Muscle of arm (tissue), 1 donor: ENCODE measurements at regions not wholly inside any gene's neighbourhood (a gene's known extent, or its start where the extent isn't known, plus 50 kb on each side); places are given as distances from the start of the nearest gene placed in this dataset.

ENCODE experiments used
- DNase-seq: peaks from one replicate; pipeline ENCODE4 v3.0.0-alpha.2; 2013

DNA sequence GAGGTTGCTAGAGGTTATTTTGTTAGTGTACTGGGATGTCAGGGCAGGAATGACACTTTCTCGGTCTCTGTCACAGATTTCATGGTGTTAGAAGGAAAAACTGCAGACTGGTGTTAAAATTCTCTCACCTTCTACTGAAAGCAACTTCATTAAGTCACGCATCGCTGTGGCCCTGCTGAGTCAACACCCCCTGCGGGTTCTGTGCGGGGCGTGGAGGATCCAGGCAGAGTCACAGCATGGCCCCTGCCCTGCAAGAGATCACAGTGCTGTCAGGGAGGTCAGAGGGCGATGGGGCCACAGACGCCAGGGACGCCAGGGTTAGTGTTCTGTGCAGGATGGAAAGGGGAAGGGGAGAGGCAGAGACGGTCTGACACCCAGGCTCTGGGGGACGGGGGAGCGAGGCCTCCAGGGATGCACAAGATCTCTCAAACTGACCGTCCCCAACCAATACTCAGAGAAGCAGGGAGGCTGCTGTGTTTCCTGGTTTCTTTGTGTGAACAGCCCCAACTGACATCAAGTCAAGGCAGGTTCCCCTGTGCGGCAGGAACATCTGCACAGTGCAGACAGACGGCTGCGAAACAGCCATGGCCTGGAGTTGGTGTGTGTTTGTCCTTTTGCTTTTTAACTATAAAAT, 354.9 kb upstream of the SALL3 start:
- no peak for DNase-seq

DNA sequence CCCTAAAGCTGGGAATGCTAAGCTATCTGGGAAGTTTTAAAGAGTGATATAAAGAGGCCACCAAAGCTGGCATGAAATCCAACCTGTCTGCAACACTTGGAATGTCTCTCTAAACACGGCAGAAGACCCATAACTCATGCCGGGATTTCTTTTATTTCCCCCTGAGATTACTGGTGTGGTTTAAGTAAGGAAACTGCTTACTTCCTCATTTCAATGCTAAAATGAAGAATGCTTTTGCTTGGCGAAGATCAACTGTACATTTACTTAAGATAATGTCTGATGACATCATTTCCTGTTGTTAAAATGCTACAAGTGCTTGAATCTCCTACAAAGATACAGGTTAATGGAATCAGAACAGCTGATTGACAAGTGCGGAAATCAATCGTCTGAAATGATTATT, 353.8 kb upstream of the SALL3 start:
- DNase-seq: no peak

DNA sequence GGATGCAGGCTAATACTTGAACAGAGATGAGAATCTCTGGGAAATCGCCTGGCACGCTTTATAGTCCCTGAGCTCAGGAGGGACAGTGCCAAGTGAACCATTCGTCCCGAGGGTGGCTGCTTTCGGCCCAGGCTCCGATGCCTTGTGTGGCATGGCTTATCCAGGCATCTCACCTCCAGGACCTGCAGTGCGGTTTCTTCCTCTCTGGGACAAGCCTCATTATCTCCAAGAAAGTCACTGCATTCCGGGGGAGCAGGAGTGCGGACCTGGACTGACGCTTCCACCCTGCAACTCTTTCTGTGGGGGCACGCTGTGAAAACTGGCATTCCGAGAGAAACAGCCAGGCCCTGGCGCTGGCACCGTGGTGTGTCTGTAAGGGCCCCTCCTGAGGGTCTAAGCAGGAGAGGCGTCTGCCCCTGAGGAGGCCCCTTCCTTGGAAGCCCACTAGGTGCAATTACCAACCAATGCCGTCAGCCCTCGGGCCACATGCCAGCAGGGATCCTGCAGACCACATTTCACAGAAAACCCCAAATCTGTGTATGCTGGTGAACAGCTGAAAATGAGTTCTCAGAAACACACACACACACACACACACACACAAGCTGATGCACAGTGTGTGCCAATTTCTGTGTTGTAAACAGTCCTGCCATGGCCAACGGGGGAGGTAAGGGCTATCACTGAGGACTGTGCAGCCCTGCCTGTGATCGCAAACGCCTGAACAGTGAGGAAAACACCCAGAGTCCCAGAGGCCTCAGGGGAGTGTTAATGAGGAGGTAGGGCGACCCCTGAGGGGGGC, 351.9 kb upstream of the SALL3 start:
- DNase-seq: no peak

DNA sequence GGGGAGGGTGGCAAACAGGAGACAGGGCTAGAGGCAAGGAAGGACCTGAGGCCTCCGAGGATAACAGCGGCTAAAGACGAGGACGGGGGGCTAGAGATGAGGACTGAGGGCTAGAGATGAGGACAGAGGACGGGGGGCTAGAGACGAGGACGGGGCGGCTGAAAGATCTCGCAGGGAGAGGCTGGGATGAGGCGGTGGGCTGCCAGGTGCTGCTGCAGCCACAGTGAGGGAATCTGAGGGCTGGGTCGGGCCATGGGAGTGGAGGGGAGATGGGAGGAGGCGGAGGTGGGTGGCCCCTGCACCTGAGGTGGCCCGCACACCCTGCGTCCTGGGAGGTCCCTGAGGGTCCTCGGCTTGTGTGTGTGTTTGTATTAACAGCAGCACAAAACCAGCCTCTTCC, 350.2 kb upstream of the SALL3 start:
- no peak for DNase-seq

DNA sequence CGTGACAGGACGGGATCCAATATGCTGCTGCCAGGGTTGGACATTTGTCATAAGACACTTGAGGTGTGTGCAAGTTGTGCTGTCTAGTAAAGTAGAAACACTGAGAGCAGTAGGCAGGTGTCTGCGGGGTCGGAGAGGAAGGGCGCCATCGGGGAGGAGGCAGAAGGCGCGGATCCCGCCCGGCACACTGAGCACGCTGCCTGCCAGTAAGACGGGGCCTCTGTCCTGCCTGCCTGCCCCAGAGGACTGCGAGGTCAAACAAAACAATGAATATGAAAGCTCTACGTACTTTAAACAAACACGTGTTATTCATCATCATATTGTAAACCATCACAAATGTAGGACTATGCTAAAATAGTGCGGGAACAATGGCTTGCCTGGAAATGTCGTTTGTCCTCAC, 349.3 kb upstream of the SALL3 start:
- DNase-seq: no peak

DNA sequence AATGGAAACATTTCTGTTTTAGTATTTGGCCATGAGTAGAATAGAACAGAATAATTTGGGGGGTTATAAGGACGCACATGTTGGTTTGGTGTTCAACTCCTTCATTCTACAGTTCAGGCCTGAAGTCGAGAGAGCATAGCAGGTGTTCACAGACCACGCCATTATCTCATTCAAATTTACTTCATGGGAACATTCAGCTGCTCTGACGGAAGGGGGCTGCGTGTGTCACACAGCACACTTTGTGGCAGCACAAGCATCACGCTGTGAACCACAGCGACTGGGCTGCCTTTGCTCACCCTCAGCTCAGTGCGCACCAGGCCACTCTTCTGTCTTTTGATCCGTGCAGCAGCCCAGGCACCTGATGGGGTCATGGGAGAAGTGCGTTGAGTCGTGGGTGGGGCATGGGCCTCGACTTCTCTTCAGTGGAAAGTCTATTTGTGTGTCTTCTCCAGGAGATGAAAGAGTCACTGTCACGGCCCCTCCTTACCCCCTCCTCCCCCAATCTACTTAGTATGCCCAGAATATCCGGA, 348.6 kb upstream of the SALL3 start:
- no peak for DNase-seq

DNA sequence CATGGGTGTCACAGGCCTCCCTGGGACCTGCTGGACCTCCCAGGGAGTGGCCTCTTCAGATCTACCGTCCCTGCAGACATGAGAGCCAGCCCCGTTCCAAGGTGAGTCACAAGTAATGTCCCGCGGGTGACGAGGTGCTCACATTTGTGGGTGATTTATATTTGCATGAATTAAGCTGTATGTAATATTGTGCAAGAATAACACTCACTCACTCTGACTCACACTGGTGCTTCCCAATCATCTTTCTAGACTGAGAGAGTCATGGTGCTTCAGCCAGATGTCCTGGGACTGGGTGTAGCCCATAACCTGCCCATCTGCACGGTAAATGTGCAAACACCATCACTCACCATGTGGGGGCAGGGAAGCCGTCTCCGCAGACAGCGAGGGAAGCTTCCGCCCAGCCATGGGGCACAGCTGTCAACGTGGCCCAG, 347.5 kb upstream of the SALL3 start:
- DNase-seq: no peak

DNA sequence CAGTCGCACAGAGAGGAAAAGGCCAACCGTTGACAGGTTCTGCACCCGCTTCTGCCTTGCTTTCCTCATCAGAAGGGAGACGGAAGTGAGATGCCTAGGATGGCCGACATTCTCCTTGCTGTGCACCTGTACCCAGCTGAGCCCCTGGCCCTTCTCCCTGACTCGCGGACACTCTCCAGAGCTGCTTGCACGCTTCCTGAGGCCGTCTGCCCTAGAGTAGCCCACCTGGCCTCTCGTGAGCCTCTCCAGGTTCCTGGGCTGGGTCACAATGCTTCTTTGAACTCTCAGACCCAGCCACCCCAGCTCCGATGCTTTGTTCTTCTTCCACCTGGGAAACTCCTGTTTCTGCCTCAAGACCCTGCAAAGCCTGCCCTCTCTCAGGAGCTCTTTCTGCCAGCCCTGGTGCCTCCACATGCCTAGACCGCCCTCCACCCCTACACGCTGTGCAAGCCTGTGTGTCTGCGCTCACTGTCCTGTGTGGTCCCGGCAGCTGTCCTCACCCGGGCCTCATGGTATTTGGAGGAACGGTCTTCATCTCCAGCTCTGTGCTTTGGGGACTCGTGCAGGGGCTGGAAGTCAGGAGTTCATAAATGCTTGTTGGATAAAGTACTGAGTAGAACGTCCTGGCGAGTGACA, 345.4 kb upstream of the SALL3 start:
- DNase-seq: no peak

DNA sequence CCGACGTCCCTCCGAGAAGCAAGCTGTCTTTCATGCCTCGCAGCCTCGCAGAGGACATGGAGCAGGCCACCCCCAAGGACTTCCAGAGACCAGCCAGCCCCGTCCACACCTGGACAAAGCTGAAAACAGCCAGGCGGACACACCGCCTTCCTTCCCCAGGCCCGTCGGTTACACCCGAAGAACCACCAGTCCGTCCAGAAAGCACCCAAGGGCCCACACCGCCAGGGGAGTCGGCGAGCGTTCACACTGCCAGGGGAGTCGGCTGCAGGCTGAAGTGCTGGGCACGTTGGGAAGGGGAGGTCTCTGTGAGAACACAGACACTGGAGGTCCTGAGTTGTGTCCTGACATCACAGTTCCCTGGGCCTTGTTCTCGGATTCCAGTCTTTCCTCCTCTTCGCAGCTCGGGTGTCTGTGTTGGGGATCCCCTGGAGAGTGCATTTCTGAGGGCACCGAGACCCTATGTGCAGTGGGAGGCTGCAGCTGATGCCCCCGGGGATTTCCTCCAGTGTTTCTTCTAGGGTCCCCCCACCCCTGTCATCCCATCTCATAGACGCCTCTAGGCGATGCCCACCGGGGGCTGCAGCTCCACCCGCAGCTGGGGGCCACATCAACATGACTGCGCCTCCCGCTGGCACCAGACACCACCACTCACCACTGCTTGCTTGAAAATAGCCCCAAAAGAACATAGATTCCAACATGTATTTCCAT, 344.4 kb upstream of the SALL3 start:
- no peak for DNase-seq

DNA sequence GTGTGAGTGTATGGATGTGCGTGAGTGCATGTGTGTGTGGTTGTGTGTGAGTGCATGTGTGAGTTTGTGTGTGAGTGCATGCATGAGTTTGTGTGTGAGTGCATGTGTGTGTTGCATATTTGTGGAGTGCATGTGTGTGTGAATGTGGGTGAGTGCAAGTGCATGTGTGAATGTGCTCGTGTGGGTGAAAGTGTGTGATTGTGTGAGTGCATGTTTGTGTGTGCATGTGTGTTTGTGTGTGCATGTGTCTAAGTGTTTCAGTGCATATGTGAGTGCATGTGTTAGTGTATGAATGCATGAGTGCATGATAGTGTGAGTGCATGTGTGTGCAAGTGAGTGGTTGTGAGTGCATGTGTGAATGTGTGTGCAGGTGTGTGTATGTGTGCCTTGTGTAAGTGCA, 343.4 kb upstream of the SALL3 start:
- no peak for DNase-seq

DNA sequence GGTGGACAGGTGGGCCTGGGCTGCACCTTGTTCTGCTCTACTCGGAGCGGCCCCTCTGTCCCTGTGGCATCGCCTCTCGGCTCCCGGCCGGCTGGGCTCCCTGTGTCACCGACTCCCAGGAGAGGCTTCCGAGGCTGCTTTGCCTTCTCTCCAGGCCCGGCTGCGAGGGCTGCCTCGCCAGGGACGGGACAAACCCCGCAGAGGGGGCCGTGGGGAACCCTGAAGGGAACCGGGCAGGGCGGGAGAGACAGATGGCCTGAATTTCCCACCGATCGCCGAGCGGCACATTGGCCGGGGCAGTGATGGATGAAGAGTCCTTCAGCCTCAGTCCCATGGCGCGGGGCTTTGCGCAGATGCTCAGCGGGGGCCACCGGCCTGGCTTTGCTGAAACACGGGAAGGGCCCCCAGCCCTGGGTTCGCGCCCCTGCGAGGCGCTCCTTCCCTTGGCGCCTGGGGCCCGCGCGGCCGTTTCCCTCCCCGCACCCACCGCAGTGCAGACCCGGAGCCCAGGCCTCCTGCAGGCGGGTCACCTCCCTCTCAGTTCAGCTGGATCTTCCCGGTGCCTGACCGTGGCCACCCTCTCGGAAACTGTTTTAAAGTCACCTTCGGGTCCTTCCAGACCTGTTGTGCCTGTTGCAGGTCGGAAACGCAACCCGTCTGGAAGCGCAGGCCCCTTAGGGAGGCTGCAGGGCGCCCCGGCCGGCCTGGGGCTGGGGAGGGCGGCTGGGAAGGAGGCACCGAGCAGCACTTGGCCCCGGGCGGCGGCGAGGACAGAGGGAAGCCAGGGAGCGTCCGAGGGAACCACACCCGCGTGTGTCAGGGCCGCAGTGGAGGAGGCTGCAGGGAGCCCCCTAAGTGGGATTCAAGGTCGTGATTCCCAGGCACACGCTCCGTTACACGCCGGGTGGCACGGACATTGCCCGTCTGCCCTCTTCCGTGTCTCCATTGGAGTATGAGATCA, 341.9 kb upstream of the SALL3 start:
- DNase-seq: no peak

DNA sequence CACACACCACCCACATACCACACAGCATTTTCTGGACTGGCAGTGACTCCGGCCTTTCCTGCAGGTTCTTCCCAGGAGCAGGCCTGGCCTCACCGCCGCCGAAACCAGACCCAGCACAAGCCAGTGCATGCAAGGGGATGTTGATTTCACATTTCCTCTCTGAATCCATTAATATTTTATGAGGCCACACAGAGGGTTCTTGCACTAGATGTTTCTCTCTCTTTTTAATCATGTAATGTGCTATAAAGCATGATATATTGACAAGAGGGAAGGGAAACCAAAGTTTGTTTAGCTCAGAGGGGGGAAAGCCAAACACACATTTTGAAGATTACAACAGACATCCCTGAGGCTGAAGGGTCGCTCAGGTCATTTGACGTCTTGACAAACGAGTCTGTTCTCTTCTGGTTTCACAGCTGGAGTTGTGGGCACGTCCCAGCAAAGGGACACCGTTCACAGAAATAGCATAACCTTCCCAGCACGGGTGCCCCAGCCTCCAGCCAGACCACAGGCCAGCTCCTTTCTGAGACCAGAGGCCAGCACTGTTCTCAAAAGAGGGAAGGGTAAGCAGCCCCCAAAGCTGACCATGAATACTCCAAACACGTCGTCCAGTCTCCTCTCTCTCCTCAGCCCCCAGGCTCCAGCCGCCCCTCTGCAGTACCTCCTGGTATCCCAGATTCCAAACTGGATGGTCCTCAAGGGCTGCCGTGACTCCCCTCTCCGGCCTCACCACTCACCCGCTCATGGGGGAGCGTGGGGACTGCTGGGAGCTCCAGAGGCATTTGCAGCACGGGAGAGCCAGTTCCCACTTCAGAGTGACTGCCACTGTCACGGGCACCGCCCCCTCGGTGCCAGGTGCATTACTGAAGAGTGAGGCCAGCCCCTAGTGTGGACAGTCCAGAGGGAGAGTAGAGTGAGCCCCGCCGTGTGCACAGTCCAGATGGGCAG, 340.3 kb upstream of the SALL3 start:
- no peak for DNase-seq

DNA sequence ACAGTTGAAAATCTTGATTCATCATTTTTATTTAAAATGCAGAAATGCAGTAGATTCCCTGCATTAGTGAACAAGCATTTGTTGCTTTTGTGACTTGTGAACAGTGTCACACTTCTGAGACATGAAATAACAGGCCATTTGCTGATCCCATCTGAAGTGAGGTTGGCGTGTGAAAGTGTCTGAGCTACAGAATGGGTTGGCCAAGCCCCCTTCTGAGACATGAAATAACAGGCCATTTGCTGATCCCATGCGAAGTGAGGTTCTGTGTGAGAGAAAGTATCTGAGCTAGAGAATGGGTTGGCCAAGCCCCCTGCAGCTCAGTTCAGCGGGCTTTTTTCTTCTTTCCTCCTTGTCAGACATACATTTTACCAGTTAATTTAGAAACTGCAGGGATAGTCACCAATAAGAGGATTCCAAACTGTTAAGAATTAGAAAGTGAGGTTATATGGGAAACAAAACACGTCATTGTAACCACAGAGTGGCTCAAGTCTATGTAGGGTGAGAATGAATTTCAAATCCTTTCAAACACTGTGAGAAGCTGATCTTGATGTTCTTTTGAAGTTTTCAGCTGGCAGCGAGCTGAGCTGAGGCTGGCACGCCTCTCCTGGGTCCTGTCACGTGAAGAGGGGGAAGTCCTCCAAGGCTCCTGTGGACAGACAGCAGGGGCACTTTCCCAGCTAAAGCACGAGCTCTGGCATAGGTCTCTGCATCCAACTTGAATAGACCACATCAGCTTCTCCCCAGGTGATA, 339.2 kb upstream of the SALL3 start:
- no peak for DNase-seq

DNA sequence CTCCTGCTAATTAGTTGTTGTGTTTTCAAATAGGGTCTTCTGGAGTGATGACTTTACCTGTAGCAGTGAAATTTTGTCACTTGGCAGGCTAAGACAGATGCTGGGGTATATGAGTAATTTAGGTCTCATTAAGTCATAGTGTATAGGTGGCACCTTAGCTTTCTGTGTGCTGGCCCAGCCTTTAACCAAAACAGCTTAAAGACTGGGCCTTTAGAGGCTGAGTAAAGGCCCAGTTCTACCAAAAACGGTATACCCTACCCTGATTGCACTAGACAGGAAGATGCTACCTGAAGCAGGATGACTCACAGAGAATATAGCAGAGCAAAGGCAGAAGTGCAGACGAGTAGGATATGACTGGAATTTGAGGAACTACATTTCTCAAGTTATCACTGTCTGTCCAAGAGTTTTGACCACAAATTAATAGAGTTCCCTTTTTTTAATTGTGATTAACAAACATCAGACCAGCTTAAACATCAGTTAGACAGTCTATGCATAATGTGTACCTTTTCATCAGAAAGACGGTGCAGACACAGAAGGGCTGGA, 337.9 kb upstream of the SALL3 start:
- DNase-seq: no peak

DNA sequence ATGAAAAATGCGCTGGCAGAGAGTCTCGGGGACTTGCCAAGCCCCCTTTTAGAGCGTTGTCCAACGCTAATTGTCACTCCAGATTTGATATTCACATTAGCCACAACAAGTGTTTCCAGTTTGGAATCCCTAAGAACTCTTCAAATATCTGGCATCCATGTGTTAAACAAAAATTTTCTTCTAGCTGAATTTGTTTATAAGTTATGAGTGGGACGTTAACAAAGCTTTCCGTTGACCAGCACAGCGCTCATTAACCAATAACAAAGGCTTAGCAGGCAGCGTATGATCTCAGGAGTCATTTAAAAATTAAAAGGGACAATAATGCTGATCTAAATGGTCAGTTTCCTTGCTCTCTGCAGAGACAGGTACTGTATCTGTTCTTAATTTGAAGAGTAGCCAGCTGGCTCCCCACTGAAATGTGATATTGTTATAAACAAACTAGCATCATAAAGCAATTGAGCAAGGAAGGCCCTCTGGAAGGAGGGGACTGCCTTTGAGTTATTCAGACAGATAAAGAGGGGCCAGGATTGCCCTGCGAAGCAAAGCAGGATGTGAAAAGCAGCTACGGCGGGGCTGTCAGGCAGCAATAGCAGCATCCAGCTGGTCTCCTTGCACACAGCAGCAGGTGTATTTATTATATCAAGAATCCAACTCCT, 337.2 kb upstream of the SALL3 start:
- no peak for DNase-seq

DNA sequence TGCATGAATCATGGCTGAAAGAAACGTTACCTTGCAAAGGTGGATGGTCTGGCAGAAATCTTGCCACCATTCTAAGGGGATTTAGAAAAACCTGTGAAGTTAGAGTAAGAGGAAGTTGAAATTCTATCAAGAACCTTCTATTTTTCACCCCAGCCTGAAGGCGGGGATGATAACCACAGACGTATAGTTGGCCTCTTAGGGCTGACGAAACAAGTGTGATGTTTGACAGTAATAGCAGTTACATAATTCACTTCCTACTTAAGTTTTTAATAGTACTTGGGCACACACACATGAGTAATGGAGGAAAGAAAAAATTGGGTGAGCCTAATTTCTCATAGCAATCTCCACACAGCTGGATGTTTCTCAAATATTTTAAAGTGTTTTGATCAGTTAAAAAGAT, 336.6 kb upstream of the SALL3 start:
- no peak for DNase-seq

DNA sequence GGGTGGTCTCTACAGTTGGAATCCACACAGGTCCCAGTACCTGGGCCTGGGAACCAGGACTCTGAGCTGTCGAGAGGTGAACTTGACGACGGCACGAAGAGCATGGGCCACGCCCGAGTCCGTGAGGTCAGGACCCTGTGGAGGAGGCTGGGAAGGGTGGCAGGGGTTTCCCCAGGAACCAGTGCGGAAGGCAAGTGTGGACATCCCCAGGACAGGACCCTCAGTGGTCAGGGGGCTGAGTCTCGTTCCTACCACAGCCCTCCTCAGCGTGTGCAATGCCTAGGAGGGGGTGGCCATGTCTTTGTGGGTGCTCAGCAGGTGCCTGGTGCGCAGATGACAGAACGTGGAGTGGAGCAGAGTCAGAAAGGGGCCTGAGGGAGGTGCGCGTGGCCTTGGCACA, 335.6 kb upstream of the SALL3 start:
- no peak for DNase-seq

DNA sequence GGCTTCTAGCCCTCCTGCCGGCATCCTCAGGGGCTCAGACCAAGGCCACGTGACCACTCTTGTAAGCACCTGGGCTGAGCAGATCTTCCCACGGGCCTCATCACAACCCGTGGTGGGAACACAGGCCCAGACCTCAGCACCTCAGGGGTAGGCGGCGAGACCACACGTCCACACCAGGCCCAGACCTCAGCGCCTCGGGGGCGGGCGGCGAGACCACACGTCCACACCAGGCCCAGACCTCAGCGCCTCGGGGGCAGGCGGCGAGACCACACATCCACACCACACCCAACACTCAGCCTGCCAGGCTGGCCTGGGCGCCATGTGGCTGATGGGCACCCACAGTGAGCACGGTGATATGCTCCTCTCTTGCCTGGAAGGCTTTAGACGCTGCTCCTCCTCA, 334.4 kb upstream of the SALL3 start:
- DNase-seq: no peak
